ENCODE measurements at regions not wholly inside any gene's neighbourhood (a gene's known extent, or its start where the extent isn't known, plus 50 kb on each side); places are given as distances from the start of the nearest gene placed in this dataset.

DNA sequence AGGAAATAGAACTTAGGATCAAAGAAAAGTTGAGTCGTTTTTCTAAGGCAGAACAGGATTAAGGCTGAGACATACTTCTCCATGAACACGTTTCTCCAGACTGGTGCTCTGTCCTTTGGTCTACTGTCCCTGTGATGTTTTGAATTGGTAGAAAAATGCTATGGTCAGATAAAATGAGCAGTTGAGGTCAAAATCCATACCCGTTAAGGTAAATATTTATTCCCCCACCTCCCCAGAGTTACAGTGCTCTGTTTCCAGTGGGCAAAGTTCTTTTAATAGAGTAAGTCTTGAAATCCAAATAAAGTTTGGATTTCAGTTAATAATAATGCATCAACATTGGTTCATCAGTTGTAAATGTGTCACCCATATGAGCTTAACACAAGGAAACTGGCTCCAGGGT is 74.5 kb downstream of the PTHLH start:
- intact Hi-C loops (cut with DNase I; ENCODE audit: low total_unique reads) (no loop called here), in situ Hi-C loops (cut with MboI; ENCODE audit: low sequenced_read_pairs in 4 of 4) (no loop called here)
- ATAC-seq, result no peak

DNA sequence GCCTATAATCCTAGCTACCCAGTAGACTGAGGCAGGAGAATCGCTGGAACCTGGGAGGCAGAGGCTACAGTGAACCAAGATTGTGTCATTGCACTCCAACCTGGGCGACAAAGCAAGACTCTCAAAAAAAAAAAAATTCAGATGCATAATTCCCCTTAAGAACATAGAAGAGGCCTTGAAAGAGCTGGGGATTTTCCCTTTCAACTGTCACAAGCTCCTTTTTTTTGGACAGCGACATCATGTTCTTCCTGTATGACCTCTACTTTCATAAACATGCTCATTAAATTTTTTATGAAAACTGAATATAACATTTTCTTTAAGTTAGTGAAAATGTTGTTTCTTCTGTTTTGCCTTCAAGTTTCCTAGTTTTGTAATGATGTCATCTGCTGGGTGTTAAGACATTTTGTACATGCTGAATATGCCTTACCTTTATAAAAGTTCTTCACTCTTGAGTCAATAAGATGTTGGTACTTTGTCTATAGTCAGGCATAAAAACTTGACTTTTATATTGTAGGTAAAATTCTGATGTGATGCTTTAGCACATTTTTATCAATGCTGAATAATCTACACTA is 76.0 kb downstream of the PTHLH start:
- in situ Hi-C loops (cut with MboI; ENCODE audit: low sequenced_read_pairs in 4 of 4), result no loop called here
- intact Hi-C loops (cut with DNase I; ENCODE audit: low total_unique reads), result no loop called here
- ATAC-seq (no peak), DNase-seq (no peak)
- Histone ChIP-seq H3K4me3 (no peak overlapping the region), H3K27ac (no peak overlapping the region), H3K36me3 (no peaks in the 10 kb centered on the region), H3K9me3 (no peaks in the 10 kb centered on the region), H3K27me3 (no peaks in the 10 kb centered on the region), H3K4me1 (no peaks in the 10 kb centered on the region)
- no peak for TF ChIP-seq POLR2A (IDR thresholded peaks at IDR 0.05)
- TF ChIP-seq, protein P1, sequence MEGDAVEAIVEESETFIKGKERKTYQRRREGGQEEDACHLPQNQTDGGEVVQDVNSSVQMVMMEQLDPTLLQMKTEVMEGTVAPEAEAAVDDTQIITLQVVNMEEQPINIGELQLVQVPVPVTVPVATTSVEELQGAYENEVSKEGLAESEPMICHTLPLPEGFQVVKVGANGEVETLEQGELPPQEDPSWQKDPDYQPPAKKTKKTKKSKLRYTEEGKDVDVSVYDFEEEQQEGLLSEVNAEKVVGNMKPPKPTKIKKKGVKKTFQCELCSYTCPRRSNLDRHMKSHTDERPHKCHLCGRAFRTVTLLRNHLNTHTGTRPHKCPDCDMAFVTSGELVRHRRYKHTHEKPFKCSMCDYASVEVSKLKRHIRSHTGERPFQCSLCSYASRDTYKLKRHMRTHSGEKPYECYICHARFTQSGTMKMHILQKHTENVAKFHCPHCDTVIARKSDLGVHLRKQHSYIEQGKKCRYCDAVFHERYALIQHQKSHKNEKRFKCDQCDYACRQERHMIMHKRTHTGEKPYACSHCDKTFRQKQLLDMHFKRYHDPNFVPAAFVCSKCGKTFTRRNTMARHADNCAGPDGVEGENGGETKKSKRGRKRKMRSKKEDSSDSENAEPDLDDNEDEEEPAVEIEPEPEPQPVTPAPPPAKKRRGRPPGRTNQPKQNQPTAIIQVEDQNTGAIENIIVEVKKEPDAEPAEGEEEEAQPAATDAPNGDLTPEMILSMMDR (IDR thresholded peaks at IDR 0.05 in 4 of 5, conservative IDR thresholded peaks at IDR 0.05 in 1 of 5), result no peak

More for the DNA sequence above, 74.5 kb downstream of the PTHLH start:
- no peak for TF ChIP-seq POLR2A (IDR thresholded peaks at IDR 0.05)
- TF ChIP-seq, protein P1 (IDR thresholded peaks at IDR 0.05 in 4 of 5, conservative IDR thresholded peaks at IDR 0.05 in 1 of 5), result no peak
- Histone ChIP-seq H3K27me3 (no peaks in the 10 kb centered on the region), H3K4me1 (no peaks in the 10 kb centered on the region), H3K4me3 (no peak overlapping the region), H3K27ac (no peak overlapping the region), H3K36me3 (no peaks in the 10 kb centered on the region), H3K9me3 (no peaks in the 10 kb centered on the region)
- DNase-seq, result no peak

DNA sequence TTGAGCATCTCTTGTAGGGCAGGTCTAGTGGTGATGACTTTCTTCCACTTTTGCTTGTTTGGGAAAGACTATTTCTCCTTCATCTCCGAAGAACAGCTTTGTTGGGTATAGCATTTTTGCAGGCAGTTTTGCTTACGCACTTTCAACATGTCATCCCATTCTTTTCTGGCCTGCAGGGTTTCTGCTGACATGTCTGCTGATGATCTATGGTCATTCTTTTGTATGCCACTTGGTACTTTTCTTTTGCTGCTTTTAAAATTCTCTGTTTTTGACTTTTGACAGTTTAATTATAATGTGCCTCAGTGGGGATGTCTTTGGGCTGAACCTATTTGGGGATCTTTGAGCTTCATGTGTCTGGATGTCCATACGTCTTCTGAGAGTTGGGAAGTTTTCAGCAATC is 78.2 kb downstream of the PTHLH start:
- H3K36me3 ChIP-seq, result no peaks in the 10 kb centered on the region
- DNase-seq (no peak), ATAC-seq (no peak)
- in situ Hi-C loops (cut with MboI; ENCODE audit: low sequenced_read_pairs in 4 of 4) (no loop called here), intact Hi-C loops (cut with DNase I; ENCODE audit: low total_unique reads) (no loop called here)
- H3K9me3 ChIP-seq, result no peaks in the 10 kb centered on the region
- TF ChIP-seq, protein P1 (IDR thresholded peaks at IDR 0.05 in 4 of 5, conservative IDR thresholded peaks at IDR 0.05 in 1 of 5), result no peak
- no peak for TF ChIP-seq POLR2A (IDR thresholded peaks at IDR 0.05)
- H3K4me3 ChIP-seq, result no peak overlapping the region
- no peaks in the 10 kb centered on the region for H3K27me3 ChIP-seq
- no peak overlapping the region for H3K27ac ChIP-seq
- H3K4me1 ChIP-seq, result no peaks in the 10 kb centered on the region

DNA sequence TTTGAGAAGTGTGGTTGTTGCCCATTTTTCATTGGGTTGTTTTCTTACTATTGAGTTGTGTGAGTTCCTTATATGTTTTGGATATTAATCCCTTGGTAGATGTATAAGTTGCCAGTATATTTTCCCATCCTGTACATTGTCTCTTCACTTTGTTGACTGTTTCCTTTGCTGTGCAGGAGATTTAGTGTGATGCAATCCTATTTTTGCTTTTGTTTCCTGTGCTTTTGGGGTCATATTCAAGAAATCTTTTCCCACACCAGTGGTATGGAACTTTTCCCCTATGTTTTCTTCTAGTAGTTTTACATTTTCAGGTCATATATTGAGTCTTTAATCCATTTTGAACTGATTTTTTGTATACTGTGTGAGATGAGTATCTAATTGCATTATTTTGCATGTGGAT is 92.8 kb downstream of the PTHLH start:
- Histone ChIP-seq H3K4me1 (no peaks in the 10 kb centered on the region), H3K9me3 (no peaks in the 10 kb centered on the region), H3K4me3 (no peak overlapping the region), H3K36me3 (no peaks in the 10 kb centered on the region), H3K27ac (no peak overlapping the region), H3K27me3 (no peaks in the 10 kb centered on the region)
- TF ChIP-seq POLR2A (IDR thresholded peaks at IDR 0.05), result no peak
- TF ChIP-seq, protein P1 (IDR thresholded peaks at IDR 0.05 in 4 of 5, conservative IDR thresholded peaks at IDR 0.05 in 1 of 5), result no peak
- ATAC-seq, result no peak
- intact Hi-C loops (cut with DNase I; ENCODE audit: low total_unique reads), result no loop called here
- DNase-seq, result no peak
- in situ Hi-C loops (cut with MboI; ENCODE audit: low sequenced_read_pairs in 4 of 4), result no loop called here

DNA sequence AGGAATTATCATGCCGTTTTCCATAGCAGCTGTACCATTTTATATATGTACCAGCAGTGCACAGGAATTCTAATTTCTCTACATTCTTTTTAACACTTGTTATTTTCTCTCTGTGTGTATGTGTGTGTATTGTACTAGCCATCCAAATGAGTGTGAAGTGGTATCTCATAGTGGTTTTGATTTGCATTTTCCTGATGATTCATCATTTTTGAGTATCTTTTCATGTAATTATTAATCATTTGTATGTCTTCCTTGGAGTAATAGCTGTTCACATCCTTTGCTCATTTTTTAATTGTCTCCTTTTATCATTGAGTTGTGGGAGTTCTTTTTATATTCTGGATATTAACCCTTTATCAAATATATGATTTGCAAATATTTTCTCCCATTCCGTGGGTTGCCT is 95.6 kb upstream of the MANSC4 start:
- H3K9me3 ChIP-seq, result no peaks in the 10 kb centered on the region
- no peak overlapping the region for H3K4me3 ChIP-seq
- DNase-seq (no peak), ATAC-seq (no peak)
- no peaks in the 10 kb centered on the region for H3K4me1 ChIP-seq
- H3K27ac ChIP-seq, result no peak overlapping the region
- no peaks in the 10 kb centered on the region for H3K27me3 ChIP-seq
- intact Hi-C loops (cut with DNase I; ENCODE audit: low total_unique reads) (no loop called here), in situ Hi-C loops (cut with MboI; ENCODE audit: low sequenced_read_pairs in 4 of 4) (no loop called here)
- TF ChIP-seq, protein P1 (IDR thresholded peaks at IDR 0.05 in 4 of 5, conservative IDR thresholded peaks at IDR 0.05 in 1 of 5), result no peak
- TF ChIP-seq POLR2A (IDR thresholded peaks at IDR 0.05), result no peak
- H3K36me3 ChIP-seq, result no peaks in the 10 kb centered on the region

Data from gastrocnemius medialis (tissue), 4 donors.